GM06990 (cell line): ENCODE measurements at regions not wholly inside any gene's neighbourhood (a gene's known extent, or its start where the extent isn't known, plus 50 kb on each side); places are given as distances from the start of the nearest gene placed in this dataset.

Experiments used
- DNase-seq: peaks from one replicate; pipeline ENCODE4 v3.0.0-alpha.2; 2011; ENCODE audit not compliant: insufficient read length; ENCODE audit errors: extremely low read depth
- H3K27me3 ChIP-seq: replicated peaks from 2 replicates; pipeline ENCODE4 v1.6.0; 2011; ENCODE audit warnings: low read length; ENCODE audit not compliant: control insufficient read depth, insufficient read depth
- H3K36me3 ChIP-seq: 2 replicates; pipeline ENCODE4 v1.5.1; 2011; ENCODE audit warnings: low read length; ENCODE audit not compliant: control insufficient read depth, insufficient read depth
- H3K4me3 ChIP-seq: replicated peaks from 2 replicates; pipeline ENCODE4 v1.5.1; 2011; ENCODE audit warnings: low read depth, mild to moderate bottlenecking, control low read depth, low read length
- CTCF ChIP-seq: IDR thresholded peaks from 2 replicates; pipeline ENCODE4 v1.5.1; 2011; ENCODE audit warnings: low read length, control low read depth, mild to moderate bottlenecking, inconsistent platforms; ENCODE audit not compliant: insufficient read depth, poor library complexity, severe bottlenecking

GRCh38 chr16:65916995-65917394 lies 449.5 kb upstream of the CDH5 start:
- TF ChIP-seq CTCF: no peak
- no peak overlapping the region for H3K4me3 ChIP-seq
- H3K27me3 ChIP-seq: no peaks in the 10 kb centered on the region
- DNase-seq: no peak
- H3K36me3 ChIP-seq: no peaks in the 10 kb centered on the region

GRCh38 chr16:65910291-65910690 lies 456.2 kb upstream of the CDH5 start:
- no peaks in the 10 kb centered on the region for H3K36me3 ChIP-seq
- H3K27me3 ChIP-seq: no peaks in the 10 kb centered on the region
- no peak overlapping the region for H3K4me3 ChIP-seq
- TF ChIP-seq CTCF: no peak
- no peak for DNase-seq

- no peak for DNase-seq
- TF ChIP-seq CTCF: no peak
- H3K36me3 ChIP-seq: no peaks in the 10 kb centered on the region
- H3K4me3 ChIP-seq: no peak overlapping the region
- no peaks in the 10 kb centered on the region for H3K27me3 ChIP-seq
Observed at GRCh38 chr16:65909310-65910050, 457.0 kb upstream of the CDH5 start.

GRCh38 chr16:65908568-65908967 lies 457.9 kb upstream of the CDH5 start:
- H3K27me3 ChIP-seq: no peaks in the 10 kb centered on the region
- no peak for TF ChIP-seq CTCF
- DNase-seq: no peak
- no peaks in the 10 kb centered on the region for H3K36me3 ChIP-seq
- no peak overlapping the region for H3K4me3 ChIP-seq

- no peak overlapping the region for H3K4me3 ChIP-seq
- no peaks in the 10 kb centered on the region for H3K27me3 ChIP-seq
- H3K36me3 ChIP-seq: no peaks in the 10 kb centered on the region
- TF ChIP-seq CTCF: no peak
- no peak for DNase-seq
Observed at GRCh38 chr16:65905331-65905730, 461.2 kb upstream of the CDH5 start.
